HG02884 (cell line): ENCODE measurements at regions not wholly inside any gene's neighbourhood (a gene's known extent, or its start where the extent isn't known, plus 50 kb on each side); places are given as distances from the start of the nearest gene placed in this dataset.
"Not testable (repeated sequence)": the region's sequence is repeated elsewhere in the genome, so short reads cannot be mapped to it uniquely, and the experiment has no call there.

Source experiments
- ATAC-seq: cut with Tn5 transposase; IDR thresholded peaks from one replicate; pipeline ENCODE4 v1.9.1; 2021; ENCODE audit warnings: mild to moderate bottlenecking, moderate library complexity; ENCODE audit not compliant: unreplicated experiment

- ATAC-seq, result no peak
Observed at GRCh38 chr5:152523964-152524363, 118.9 kb upstream of the NMUR2 start.

GRCh38 chr5:152527358-152528052, 122.4 kb upstream of the NMUR2 start:
- ATAC-seq, result peak; percentile 82

- ATAC-seq, result no peak
Observed at GRCh38 chr5:152529440-152529839, 124.4 kb upstream of the NMUR2 start.

GRCh38 chr5:152532714-152533113, 127.6 kb upstream of the NMUR2 start:
- ATAC-seq, result no peak

DNA sequence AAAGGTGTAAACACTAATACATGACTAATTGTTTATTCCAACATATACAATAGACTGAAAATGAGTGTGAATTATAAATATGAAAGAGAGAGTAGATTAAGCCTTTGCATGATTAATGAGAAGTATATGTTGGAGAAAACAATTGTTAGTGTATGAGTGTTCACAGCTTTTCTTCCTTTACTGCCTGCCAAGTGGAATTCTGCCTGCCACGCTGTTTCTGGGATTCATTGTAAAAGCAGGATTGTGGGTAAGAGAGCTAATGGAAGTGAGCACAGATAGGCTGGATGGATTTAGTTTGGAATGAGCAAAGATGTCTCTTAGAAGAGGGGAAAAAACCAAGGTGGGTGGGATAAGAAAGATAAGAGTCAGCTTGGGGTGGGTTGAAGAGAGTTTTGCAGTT, 129.6 kb upstream of the NMUR2 start:
- no peak for ATAC-seq

DNA sequence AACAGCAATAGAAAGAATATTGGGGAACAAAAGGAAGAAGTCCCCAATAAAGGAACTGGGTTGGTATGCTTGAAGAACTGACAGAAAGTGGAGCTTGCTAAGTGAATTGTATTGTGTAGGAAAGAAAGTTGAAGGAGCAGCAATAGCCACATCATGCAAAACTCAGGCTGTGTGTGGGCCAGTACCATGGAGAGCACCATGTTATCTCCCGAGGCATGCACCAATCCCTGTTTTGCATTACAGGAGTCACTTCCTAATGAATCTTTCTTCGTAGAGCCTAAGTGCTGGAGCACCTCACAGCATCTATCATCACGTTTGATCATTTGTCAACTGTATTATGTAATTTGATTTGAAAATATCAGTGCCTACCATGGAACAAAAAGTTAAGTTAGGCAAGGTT, 137.7 kb upstream of the NMUR2 start:
- no peak for ATAC-seq

- ATAC-seq, result no peak
Observed at GRCh38 chr5:152546493-152546892, 141.4 kb upstream of the NMUR2 start.

DNA sequence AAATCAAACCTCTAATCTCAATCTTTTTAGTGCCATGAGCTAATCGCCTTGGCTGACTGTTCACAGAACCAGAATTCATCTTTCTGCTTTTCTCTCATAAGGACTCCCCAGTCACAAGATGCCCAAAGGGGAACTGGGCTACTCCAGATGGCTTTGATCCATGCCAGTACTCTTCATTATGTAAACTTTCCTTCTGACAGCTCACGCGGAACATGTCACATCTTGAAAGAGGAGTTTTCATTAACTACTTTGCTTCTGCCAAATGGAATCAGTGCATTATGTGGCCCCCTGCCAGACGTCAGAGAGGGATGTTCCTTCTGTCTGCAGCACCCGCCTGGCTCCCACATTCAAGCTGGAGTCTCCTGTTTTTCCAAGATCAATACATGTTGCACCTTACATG, 142.1 kb upstream of the NMUR2 start:
- no peak for ATAC-seq

DNA sequence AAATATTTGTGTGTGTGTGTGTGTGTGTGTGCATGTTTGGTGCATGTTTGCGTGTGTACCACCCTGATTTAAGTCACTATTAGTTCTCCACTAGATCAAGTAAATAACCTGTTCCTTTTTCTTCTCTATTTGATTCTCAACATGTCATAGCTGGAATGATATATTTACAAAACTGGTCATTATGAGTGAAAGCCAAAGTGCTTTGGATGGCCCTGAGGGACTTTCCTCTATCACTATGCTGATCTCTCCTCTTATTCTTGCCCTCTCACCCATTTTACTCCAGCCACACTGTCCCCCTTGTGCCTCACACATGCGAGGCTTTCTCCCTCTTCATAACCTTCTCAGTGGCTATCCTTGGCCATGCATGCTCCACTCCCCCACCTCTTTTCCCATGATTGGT, 144.6 kb upstream of the NMUR2 start:
- peak; percentile 37 for ATAC-seq

DNA sequence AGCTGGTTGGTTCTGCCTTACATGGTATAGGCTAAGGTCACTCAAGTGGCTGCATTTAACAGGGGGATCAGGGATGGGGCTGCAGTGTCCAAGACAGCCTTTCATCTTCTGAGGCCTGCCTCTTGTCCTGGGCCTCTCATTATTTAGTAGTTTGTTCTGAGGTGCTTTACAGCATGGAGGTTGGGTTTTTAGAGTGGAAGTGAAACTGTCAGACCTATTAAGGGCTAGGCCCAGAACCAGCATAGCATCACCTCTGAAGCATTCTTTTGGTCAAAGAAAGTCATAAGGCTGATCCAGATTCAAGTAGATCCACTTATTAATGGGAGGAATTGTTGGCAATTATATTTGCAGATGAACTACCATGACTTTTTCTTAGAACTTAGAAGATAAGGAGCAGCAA, 146.0 kb upstream of the NMUR2 start:
- peak; percentile 81 for ATAC-seq

DNA sequence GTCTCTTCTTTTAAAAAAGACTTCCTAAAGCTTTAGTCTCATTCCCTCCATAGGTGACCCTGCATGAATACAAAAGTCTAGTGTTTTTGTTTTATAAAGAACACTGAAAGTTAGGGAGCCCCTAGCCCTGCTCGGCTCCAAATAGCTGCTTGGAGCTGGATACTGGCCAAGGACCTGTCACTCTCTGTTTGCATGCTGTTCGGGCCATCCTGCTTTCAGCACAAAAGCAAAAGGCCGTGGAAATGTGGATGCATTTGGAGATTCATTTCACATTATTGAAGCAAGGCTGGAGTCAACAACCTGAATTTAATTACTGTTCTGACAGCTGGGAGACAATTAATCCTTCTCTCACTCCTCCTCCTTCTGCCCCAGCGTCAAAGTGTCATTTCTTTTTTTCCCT, 151.7 kb upstream of the NMUR2 start:
- ATAC-seq, result no peak

DNA sequence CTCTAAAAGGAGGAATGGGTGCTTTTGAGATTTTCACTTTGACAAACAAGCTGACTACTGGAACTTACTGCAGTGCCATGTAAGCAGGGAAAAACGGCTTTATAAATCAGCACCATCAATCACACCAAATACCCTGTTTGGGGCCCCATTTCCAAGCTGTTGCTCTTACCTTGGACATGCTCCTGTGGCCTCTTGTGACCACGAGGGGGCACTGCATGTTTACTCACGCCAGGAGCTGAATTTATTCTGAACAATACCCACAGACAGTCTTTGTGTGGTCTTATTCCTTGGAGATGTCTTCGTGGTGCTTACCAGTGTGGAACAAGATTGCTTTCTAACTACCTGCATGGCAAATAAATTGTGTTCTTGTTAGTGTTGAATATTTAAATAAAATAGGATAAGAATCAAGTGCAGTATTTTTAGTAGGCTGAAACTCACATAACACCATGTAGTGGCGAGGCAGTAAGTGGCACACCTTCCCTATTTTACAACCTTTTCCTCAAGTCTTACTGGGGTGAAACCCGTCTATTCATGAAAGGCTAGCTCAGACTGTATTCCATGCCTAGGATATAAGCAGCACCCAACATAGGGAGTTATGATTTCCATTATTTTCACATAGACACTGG, 155.5 kb upstream of the NMUR2 start:
- peak; percentile 80 for ATAC-seq

- no peak for ATAC-seq
Observed at GRCh38 chr5:152568016-152568415, 162.9 kb upstream of the NMUR2 start.

DNA sequence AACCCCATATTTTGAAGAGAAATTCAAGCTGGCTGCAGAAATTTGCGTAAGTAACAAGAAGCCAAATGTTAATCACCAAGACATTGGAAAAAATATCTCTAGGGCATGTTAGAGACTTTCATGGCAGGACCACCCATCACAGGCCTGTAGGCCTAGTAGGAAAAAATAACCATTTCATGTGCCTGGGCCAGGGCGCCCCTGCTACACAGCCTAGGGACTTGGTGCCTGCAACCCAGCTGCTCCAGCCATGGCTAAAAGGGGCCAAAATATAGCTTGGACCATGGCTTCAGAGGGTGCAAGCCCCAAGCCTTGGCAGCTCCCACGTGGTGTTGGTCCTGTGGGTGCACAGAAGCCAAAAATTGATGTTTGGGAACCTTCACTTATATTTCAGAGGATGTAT, 167.7 kb upstream of the NMUR2 start:
- ATAC-seq, result no peak

DNA sequence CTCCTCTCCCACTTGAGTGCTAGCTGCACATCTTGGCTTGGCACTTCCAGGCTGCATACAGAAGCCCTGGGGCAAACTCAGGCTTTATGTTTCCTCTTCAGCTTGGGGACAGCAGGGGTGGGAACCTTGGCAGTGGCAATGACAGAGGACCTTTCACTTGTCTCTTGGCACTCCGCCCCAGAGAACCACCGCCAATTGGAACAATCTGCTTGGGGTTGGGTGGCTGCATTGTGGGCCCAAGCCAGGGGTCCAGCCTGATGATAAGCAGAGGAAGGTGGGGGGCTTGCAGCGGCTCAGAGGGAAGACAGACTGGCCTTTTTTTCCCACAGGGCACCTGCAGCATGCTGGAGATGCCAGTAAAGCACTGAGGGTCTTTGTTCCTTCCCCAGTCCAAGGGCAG, 179.0 kb upstream of the NMUR2 start:
- no peak for ATAC-seq

DNA sequence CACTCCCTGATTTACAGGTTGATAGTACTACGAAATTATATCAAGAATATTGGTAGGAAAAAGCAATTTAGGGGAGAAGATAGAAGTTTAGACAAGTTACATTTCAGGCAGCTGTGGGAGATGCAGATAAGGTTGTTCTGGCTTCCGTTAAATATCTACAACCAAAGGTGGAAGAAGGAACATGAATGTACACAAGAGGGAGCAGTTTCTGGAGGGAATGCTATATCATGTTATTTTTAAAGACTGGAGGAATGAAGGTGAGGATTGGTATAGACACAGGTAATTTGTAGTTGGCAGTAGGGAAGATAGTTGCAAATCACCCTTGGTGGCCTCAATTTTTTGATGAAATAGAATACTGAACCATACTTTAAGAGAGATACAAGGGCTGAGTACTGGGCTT, 187.3 kb upstream of the NMUR2 start:
- ATAC-seq, result no peak

- ATAC-seq, result no peak
Observed at GRCh38 chr5:152593388-152593787, 188.3 kb upstream of the NMUR2 start.

GRCh38 chr5:152595405-152595804, 190.3 kb upstream of the NMUR2 start:
- ATAC-seq, result no peak

GRCh38 chr5:152599096-152599495, 194.0 kb upstream of the NMUR2 start:
- no peak for ATAC-seq

- ATAC-seq, result no peak
Observed at GRCh38 chr5:152601806-152602732, 197.0 kb upstream of the NMUR2 start.

- ATAC-seq, result not testable (repeated sequence)
Observed at GRCh38 chr5:152606050-152606449, 201.0 kb upstream of the NMUR2 start.
